HG03520 (cell line): ENCODE measurements at regions not wholly inside any gene's neighbourhood (a gene's known extent, or its start where the extent isn't known, plus 50 kb on each side); places are given as distances from the start of the nearest gene placed in this dataset.
"Not testable (repeated sequence)": the region's sequence is repeated elsewhere in the genome, so short reads cannot be mapped to it uniquely, and the experiment has no call there.

Experiments
- ATAC-seq: cut with Tn5 transposase; IDR thresholded peaks from one replicate; pipeline ENCODE4 v1.9.1; 2021; ENCODE audit warnings: mild to moderate bottlenecking, moderate library complexity; ENCODE audit not compliant: unreplicated experiment

DNA sequence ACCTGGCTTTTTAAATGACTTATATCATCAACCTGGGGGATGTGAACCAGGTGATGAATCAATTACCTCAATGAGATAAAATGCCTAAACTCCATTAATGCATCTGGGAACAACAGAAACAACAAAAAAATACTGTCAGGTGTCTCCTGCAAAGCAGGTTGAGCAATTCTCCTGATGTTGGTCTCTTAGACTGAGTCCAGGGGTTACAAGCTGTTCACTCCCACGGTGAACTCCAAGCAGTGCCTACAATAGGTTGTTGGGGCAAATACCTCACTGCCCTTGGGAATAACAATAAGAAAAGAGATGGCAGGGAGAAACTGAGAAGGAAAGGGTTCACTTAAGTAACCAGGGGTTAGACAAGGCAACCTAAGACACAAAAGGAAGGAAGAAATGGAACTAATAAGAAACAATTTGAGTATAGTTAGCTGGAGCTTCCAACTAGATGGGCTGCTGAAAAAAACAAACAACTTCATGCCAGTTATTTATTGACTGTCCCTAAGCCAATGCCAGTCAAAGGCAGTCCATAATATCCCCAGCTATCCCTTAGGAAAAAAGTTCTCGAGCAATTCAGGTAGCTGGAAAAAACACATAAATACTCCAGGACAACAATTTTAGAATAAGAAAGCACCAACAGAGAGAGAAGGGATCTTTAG is 97.6 kb upstream of the MAGI3 start:
- no peak for ATAC-seq

DNA sequence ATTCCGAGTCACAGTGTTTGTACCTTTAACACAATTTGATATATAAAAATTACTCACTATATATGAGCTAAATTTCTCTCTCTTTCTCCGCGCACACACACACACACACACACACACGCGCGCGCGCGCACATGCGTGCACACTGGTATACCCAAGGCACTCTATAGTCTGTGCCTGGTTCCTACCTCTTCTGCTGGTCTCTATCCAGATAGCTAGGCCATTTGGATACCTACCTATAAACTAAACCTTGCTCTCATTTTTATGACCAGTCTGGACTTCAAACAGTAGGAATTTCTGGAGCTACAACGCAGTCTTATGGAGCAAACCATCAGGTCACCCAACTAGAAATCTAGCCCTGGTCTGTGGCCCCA is 97.1 kb upstream of the MAGI3 start:
- ATAC-seq: no peak

DNA sequence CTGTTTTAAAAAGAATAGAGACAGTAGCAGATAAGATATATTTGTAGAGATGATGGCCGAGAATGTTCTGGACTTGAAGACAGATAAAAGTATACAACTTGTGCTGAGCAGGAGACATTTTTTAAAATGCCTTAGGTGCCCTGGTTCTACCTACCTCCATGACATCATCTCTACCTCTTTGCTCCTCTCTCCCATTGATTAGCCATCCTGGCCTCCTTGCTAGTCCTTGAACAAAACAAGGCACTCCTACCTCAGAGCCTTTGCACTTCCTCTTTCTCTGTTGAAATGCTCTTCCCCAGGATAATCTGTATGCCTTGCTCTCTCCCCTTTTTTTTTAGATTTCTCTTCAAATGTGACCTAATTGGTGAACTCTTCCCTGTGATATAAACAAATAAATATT is 92.6 kb upstream of the MAGI3 start:
- no peak for ATAC-seq

DNA sequence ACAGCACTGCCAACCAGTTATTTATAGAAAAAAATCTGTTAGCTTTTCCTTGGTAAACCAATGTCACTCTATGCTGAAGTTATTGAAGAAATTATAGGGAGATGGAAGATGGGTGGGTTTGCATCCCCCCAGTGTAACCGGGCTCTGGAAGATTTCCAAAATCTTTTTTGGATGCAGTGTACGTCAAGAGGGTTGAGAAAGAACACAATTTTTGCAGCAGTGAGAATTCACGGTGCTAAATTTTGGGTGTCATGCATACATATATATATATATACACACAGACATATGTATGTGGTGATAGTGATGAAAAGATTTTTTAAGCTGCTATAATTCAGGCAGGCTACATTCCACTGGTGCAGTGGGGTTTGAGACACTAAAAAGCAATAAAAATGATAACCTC is 91.4 kb upstream of the MAGI3 start:
- no peak for ATAC-seq

DNA sequence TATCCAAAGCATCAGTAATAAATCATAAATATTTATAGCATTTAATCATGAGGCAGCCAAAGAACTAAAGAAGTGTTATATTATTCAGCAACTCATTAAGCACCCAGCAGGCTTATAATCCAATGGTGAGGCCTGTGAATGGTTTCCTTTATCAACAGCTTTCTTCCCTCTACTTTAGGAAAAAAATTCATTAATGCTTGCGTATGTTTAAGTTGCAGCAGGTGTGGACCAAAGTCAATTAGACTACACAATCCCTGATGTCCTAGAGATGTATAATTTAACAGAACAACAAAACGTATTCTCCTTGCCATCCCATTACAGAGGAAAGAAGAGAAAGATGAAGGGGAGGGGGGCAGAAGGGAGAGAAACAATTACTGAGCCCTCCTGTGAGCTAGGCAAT is 87.7 kb upstream of the MAGI3 start:
- no peak for ATAC-seq

DNA sequence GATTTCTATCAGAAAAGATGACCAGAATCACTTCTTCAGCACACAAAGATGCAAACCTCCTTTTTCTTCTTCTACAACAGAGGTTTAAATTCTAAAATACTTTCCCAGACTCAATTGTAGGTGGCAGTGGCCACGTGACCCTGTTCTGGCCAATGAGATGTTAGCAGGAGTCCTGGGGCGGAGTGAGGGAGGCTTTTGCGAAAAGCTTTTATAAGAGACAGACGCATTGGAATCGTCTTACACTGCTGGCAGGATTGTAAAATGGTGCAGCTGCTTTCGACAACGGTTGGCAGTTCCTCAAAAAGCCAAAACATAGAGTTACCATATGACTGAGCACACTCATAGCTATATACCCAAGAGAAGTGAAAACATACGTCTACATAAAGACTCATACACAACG is 87.0 kb upstream of the MAGI3 start:
- no peak for ATAC-seq

DNA sequence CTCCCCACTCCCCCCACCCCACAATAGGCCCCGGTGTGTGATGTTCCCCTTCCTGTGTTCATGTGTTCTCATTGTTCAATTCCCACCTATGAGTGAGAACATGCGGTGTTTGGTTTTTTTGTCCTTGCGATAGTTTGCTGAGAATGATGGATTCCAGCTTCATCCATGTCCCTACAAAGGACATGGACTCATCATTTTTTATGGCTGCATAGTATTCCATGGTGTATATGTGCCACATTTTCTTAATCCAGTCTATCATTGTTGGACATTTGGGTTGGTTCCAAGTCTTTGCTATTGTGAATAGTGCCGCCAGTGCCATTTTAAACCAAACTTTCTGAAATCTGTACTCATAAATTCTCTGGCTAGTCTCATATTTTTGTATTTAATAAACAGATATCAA is 85.3 kb upstream of the MAGI3 start:
- not testable (repeated sequence) for ATAC-seq

DNA sequence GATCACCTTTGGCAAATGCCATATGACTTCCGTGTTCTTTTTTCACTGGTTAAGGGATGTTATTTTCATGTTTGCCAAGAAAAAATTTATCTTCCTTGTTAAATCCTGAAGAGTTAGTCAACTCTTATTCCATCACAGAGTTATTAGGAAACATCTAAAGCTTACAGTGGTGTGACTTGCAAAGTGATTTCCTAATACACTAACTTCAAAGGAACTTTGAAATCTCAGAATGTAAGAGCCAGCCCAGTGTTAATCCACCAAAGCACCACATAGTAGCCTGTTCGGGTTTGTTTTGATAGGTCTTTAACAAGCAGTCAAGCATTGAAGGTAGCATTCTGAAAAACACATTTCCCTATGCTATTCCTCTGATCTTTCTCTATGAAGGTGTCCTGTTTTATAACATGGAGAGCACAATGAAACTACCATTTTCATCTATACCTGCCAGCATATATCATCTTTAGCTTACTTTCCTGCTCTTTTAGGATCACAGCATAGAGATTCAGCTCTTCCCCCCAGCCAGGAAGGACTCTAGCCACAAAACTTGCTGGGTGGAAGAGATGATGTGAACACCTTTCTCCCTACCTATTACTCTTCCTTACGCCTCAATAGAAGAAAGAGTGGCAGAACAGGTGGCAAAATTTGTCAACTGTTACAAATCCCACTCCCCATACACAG is 82.4 kb upstream of the MAGI3 start:
- ATAC-seq: no peak

DNA sequence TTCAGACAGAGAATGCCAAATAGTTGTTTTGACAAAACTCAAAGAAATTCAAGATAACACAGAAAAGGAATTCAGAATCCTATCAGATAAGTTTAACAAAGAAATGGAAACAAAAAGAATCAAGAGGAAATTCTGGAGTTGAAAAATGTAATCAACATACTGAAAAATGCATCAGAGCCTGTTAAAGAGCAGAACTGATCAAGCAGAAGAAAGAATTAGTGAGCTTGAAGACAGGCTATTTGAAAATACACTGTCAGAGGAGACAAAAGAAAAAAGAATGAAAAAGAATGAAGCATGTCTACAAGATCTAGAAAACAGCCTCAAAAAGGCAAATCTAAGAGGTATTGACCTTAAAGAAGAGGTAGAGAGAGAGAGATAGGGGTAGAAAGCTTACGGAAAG is 77.7 kb upstream of the MAGI3 start:
- ATAC-seq: not testable (repeated sequence)

DNA sequence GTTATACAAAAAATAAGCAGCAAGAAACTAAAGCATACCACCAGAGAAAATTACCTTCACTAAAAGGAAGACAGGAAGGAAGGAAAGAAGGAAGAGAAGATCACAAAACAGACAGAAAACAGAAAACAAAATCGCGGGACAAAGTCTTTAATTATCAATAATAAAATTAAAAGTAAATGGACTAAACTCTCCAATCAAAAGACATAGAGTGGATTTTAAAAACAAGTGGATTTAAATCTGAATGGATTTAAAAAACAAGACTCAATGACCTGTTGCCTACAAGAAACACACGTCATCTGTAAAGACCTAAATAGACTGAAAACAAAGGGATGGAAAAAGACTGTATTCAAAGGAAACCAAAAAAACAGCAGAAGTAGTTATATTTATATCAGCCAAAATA is 75.7 kb upstream of the MAGI3 start:
- no peak for ATAC-seq

DNA sequence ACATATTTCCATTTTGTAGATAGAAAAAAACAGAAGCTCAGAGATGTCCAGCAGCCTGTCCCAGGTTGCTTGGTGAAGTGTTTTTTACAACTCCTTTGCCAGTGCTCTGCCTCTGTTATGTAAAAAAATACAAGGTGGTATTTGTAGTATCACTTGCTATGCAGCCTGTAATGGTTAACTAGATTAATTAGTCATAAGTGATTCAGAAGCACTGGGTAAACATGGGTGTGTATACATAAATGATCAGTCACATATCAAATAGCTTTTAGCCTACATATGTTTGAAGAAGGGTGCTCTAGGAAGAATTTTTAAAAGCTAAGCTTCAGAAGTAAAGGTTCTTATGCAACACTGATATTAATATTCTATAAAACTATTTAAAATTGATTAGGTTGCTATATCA is 70.0 kb upstream of the MAGI3 start:
- no peak for ATAC-seq

DNA sequence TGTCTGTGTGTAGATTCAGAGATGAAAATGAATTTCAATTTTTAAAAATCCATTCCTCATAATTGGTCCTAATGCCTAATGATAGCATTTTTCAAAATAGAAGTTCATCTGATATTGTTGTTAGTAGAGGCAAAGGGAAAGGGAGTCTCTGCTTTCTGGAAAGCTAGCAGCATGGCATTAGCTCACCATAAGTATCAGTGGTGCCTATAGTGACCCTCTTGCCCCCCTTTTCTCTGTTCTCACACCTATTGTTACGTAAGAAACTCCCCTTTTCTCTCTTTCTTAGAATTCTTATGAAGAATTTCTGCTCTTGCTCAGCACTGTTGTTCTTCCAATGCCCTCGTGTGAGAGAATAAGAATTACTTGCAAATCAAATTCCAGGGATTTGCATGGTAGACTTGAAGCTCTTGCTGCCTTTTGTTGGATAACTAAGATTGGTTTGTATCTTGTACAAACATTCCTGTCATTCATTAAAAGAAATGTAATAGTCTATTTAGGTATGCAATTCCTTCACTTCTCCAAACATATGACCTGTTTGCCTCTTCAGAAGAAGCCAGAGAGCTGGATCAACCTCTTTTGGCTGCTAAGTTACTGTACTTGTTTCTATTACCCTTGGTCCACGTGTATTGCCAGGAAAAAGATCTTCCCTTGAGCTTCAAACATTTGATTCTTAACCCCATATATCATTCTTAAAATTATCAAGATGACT is 69.2 kb upstream of the MAGI3 start:
- no peak for ATAC-seq

DNA sequence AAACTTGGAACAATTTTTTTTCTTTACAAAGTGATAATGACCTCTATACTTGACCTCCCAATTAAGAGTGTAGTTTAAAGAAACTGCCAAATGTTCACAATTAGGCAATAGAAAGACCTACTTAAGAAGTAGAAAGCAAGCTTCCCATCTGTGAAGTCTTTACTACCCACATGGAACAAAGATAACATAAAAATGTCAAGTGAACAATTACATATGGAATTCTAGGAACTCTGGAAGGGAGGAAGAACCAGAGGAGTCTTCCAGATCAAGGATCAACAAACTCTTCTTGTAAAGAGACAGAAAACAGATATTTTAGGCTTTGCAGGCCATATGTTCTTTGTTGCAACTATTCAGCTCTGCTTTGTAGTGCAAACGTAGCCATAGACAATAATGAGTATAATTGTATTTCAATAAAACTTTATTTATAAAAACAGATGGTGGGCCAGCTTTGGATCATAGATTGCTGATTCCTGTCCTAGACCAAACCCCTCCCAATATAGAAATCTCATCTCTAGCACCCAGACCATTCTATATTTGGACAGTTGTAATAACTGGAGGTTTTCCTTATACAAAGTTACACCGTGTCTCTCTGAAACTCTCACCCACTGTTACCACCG is 68.4 kb upstream of the MAGI3 start:
- ATAC-seq: no peak

DNA sequence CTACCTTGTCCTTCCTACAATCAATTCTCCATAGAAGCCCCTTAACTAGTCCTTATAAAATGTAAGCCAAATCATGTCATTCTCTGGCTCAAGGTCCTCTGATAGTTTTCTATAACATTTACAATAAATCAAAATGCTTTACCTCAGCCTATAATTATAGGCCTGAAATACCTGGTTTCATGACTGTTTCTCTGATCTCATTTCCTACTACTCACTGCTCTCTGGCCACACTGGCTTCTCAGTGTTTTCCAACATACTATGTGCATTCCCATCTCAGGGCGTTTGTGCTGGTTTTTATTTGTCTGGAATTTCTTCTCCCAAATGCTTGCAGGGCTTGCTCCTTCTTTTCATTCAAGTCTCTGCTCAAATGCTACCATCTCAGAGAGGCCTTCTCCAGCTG is 67.9 kb upstream of the MAGI3 start:
- no peak for ATAC-seq

DNA sequence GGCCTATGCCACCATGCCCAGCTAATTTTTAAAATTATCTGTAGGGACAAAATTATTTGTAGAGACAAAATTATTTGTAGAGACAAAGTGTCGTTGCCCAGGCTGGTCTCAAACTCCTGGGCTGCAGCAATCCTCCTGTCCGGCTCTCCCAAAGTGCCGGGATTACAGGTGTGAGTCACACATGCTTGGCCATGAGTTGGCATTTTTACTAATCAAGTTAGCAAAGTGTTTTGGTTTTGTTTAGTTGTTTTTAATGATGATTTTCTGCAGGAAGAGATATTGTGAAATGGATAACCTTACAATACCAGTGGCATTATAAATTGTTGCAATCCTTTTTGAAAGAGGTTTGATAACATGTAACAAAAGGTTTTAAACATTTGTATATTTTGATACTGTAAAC is 65.3 kb upstream of the MAGI3 start:
- ATAC-seq: no peak

DNA sequence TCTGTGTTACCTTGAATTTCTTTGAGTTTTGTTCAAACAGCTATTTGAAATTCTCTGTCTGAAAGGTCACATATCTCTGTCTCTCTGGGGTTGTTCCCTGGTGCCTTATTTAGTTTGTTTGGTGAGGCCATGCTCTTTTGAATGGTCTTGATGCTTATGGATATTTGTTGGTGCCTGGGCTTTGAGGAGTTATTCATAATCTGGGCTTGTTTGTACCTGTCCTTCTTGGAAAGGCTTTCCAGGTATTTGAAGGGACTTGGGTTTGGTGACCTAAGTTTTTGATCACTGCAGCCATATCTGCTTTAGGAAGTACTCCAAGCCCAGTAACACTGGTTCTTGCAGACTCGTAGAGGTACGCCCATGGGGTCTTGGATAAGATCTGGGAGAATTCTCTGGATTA is 63.3 kb upstream of the MAGI3 start:
- no peak for ATAC-seq

DNA sequence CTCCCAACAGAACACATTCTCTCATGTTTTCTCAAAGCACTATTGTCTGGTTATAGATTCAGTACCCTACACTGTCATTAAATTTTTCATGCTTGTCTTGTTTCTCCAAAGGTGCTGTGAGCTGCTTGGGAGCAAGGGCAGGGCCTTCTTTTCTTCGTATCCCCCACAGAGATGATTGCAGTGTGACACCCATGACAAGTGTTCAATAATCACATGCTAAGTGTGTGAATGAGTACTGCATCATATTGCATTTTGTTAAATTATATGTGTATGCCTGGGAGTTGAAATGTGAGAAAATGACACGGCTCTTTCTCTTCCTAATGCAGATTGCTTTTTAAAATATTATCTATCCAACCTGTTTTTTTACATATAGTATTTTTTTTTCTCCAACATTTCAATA is 57.3 kb upstream of the MAGI3 start:
- ATAC-seq: no peak

DNA sequence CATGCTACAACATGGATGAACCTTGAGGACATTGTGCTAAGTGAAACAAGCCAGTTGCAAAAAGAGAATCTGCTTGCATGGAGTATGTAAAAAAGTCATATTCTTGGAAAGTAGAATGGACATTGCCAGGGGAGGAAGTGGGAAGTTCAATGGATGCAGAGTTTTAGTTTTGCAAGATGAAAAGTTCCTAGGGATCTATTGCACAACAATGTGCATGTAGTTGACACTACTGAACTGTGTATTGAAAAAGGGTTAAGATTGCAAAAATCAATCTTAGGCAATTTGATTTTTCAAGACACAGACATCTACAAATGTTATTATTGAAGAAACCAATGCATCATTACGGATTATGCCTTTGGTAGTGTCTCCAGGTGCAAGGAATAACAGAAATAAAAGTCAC is 50.3 kb upstream of the MAGI3 start:
- no peak for ATAC-seq
